IMR-90 (cell line): ENCODE measurements at regions not wholly inside any gene's neighbourhood (a gene's known extent, or its start where the extent isn't known, plus 50 kb on each side); places are given as distances from the start of the nearest gene placed in this dataset.

Experiments
- ATAC-seq: fragments of 200-7000 bp; cut with Tn5 transposase; 2 replicates; pipeline ENCODE4 v1.9.1; 2020; ENCODE audit warnings: low read depth, mild to moderate bottlenecking, moderate library complexity
- BruUV-seq: library from RNA; stranded (reverse); fragments of 400-500 nt; replicated peaks from 2 replicates; lab custom pipeline; 2021; lab: Mats Ljungman, UMichigan
- CTCF ChIA-PET: fragments of 300-600 bp; formaldehyde crosslinking; extraction: SDS; loops from one replicate; lab custom pipeline; 2021; ENCODE audit warnings: antibody characterized with exemption; lab: Yijun Ruan, JAX
- POLR2A ChIA-PET: fragments of 300-600 bp; sonication (Branson Sonifier 250); formaldehyde crosslinking; loops from one replicate; lab custom pipeline; 2022; ENCODE audit warnings: antibody characterized with exemption; ENCODE audit not compliant: unreplicated experiment; lab: Charles Lee
- DNase-seq: peaks from one replicate; pipeline ENCODE4 v3.0.0; 2013
- H2AFZ ChIP-seq: replicated peaks from 2 replicates; pipeline ENCODE3; 2013; ENCODE audit warnings: low read length, mild to moderate bottlenecking; ENCODE audit not compliant: poor library complexity
- H2AK5ac ChIP-seq: 2 replicates; pipeline ENCODE4 v1.6.1; 2013; ENCODE audit warnings: low read depth, low read length, inconsistent platforms
- H2AK9ac ChIP-seq: replicated peaks from 2 replicates; pipeline ENCODE3; 2013; ENCODE audit warnings: mild to moderate bottlenecking, low read depth, low read length, moderate library complexity; ENCODE audit not compliant: poor library complexity
- H2BK120ac ChIP-seq: 2 replicates; pipeline ENCODE4 v1.6.1; 2013; ENCODE audit warnings: low read depth, low read length, inconsistent platforms
- H2BK15ac ChIP-seq: 3 replicates; pipeline ENCODE4 v1.6.1; 2013; ENCODE audit warnings: low read depth, low read length, inconsistent platforms
- H2BK20ac ChIP-seq: 2 replicates; pipeline ENCODE4 v1.6.1; 2013; ENCODE audit warnings: low read depth, mild to moderate bottlenecking, inconsistent platforms, low read length, moderate library complexity
- H2BK5ac ChIP-seq: 2 replicates; pipeline ENCODE4 v1.6.1; 2013; ENCODE audit warnings: mild to moderate bottlenecking, low read depth, low read length, inconsistent platforms; ENCODE audit not compliant: poor library complexity, severe bottlenecking
- H3K14ac ChIP-seq: replicated peaks from 2 replicates; pipeline ENCODE4 v1.6.1; 2013; ENCODE audit warnings: low read depth, low read length, inconsistent platforms
- H3K18ac ChIP-seq: 2 replicates; pipeline ENCODE4 v1.6.1; 2013; ENCODE audit warnings: low read depth, low read length, control low read depth
- H3K23ac ChIP-seq: 2 replicates; pipeline ENCODE4 v1.6.1; 2013; ENCODE audit warnings: low read depth, low read length, inconsistent platforms
- H3K27ac ChIP-seq: 2 replicates; pipeline ENCODE4 v1.5.1; 2013; ENCODE audit warnings: mild to moderate bottlenecking, control low read depth, low read length; ENCODE audit not compliant: insufficient read depth
- H3K27me3 ChIP-seq: 2 replicates; pipeline ENCODE4 v1.6.1; 2013; ENCODE audit warnings: low read length; ENCODE audit not compliant: control insufficient read depth, insufficient read depth
- H3K36me3 ChIP-seq: 2 replicates; pipeline ENCODE4 v1.6.1; 2013; ENCODE audit warnings: low read length, mixed read lengths; ENCODE audit not compliant: control insufficient read depth, insufficient read depth
- H3K4ac ChIP-seq: 2 replicates; pipeline ENCODE4 v1.6.1; 2013; ENCODE audit warnings: low read depth, low read length, inconsistent platforms
- H3K4me1 ChIP-seq: 2 replicates; pipeline ENCODE4 v1.6.1; 2013; ENCODE audit warnings: low read length, mixed read lengths; ENCODE audit not compliant: control insufficient read depth, insufficient read depth
- H3K4me2 ChIP-seq: 2 replicates; pipeline ENCODE4 v1.6.1; 2013; ENCODE audit warnings: low read depth, mild to moderate bottlenecking, control low read depth, low read length, moderate library complexity
- H3K4me3 ChIP-seq: 2 replicates; pipeline ENCODE4 v1.5.1; 2013; ENCODE audit warnings: low read depth, mild to moderate bottlenecking, control low read depth, low read length, moderate library complexity; ENCODE audit not compliant: insufficient read depth
- H3K56ac ChIP-seq: 2 replicates; pipeline ENCODE4 v1.6.1; 2013; ENCODE audit warnings: low read length, inconsistent platforms; ENCODE audit not compliant: insufficient read depth; ENCODE audit errors: extremely low read depth
- H3K79me1 ChIP-seq, 2 experiments: 2 replicates each; pipeline ENCODE4 v1.6.1; 2013; ENCODE audit warnings: low read length in 2 of 2, inconsistent platforms in 1 of 2, low read depth in 1 of 2
- H3K9ac ChIP-seq: 2 replicates; pipeline ENCODE4 v1.6.1; 2013; ENCODE audit warnings: low read depth, low read length, control low read depth
- H3K9me1 ChIP-seq: 2 replicates; pipeline ENCODE4 v1.6.1; 2013; ENCODE audit warnings: low read length, inconsistent platforms; ENCODE audit not compliant: insufficient read depth
- H3K9me3 ChIP-seq: 2 replicates; pipeline ENCODE4 v1.6.1; 2013; ENCODE audit warnings: low read length; ENCODE audit not compliant: control insufficient read depth, insufficient read depth
- H4K20me1 ChIP-seq: 2 replicates; pipeline ENCODE4 v1.6.1; 2013; ENCODE audit warnings: low read length, inconsistent platforms; ENCODE audit not compliant: insufficient read depth
- H4K5ac ChIP-seq: 2 replicates; pipeline ENCODE4 v1.6.1; 2013; ENCODE audit warnings: mild to moderate bottlenecking, low read depth, low read length, control low read depth
- H4K8ac ChIP-seq, 2 experiments: 2 replicates each; pipeline ENCODE4 v1.6.1; 2013; ENCODE audit warnings: low read depth in 2 of 2, low read length in 2 of 2, control low read depth in 1 of 2, inconsistent platforms in 1 of 2
- H4K91ac ChIP-seq: 2 replicates; pipeline ENCODE4 v1.6.1; 2013; ENCODE audit warnings: low read depth, low read length, inconsistent platforms; ENCODE audit not compliant: insufficient read depth
- CHD1 ChIP-seq: IDR thresholded peaks from 2 replicates; pipeline ENCODE4 v1.6.1; 2012; ENCODE audit warnings: low read depth, low read length, improper control_type of control experiment
- MAFK ChIP-seq: IDR thresholded peaks from 2 replicates; pipeline ENCODE4 v1.6.1; 2012; ENCODE audit warnings: low read depth, low read length, improper control_type of control experiment
- POLR2A ChIP-seq: IDR thresholded peaks from 2 replicates; pipeline ENCODE4 v1.6.1; 2012; ENCODE audit warnings: mild to moderate bottlenecking, low read depth, low read length
- WGBS, 2 experiments: methylation state at CpG; one replicate each; pipeline versions ENCODE4 v1.1.5 to v1.1.7; 2013; ENCODE audit warnings: missing lambda C conversion rate in 2 of 2; ENCODE audit not compliant: insufficient read length in 1 of 2; ENCODE audit errors: extremely low coverage in 2 of 2; 5-methylcytosine and 5-hydroxymethylcytosine counted together
- dilution Hi-C: fragments of 300-500 bp; cut with HindIII; formaldehyde crosslinking; loops from one replicate; pipeline ENCODE4 v1.14.3; 2018; ENCODE audit warnings: low sequenced_read_pairs; ENCODE audit not compliant: unreplicated experiment
- in situ Hi-C: fragments of 300-500 bp; cut with MboI; formaldehyde crosslinking; loops from 3 replicates; pipeline ENCODE4 v1.14.3; 2019; ENCODE audit warnings: low sequenced_read_pairs, inconsistent platforms, mixed read lengths
- intact Hi-C: fragments of 100-400 bp; cut with micrococcal nuclease; formaldehyde crosslinking; loops from 2 replicates; pipeline ENCODE4 v1.10.0; 2022
- TF ChIP-seq, protein P1 (sequence below): fragments of 150-350 bp; IDR thresholded peaks from 2 replicates; pipeline ENCODE4 v1.6.1; 2016; ENCODE audit warnings: low read depth, mild to moderate bottlenecking, low read length, moderate library complexity, borderline replicate concordance

DNA sequence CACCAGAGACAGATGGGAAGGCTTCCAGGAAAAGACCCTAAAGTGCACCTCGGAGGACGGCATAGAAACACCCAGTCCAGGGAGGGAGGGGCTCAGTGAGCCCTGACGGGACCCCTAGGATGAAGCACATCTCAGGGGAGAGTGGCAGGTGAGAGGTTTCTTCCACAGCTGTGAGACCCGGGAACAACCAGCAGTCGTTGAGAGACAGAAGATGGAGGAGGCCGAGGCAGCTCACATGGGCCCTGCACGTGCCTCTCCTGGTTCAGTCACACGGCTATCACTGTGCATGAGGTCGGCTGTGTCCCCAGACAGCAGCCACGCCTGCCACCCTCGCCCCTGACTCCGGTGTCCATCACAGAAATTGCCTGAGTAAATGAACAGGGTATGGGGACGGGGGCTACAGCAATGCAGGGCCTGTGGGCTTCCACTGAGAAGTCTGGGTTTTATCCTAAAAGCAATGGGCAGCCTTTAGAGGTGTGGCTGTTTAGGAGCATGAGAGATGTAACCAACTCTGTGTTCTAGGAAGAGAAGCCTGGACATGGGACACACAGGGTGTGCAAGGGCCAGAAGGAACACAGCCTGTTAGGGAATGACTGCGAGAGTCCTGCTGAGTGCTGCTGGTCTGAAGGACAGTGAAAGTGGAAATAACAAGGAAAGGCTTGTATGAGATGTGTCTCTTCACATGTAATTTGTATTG lies 102.0 kb downstream of the TMEM18 start:
- in situ Hi-C loops: no loop called here
- no peak overlapping the region for H3K18ac ChIP-seq
- DNase-seq (no peak), ATAC-seq (no peak)
- ChIA-PET CTCF (no interaction called here), POLR2A (no interaction called here)
- no peak overlapping the region for H3K27ac ChIP-seq
- no peak overlapping the region for H4K5ac ChIP-seq
- WGBS, 2 experiments: 36% methylated on average over 6 of the region's 14 CpGs; no CpG with 5 or more reads in 1 of the 2 experiments
- H2AFZ ChIP-seq: no peak overlapping the region
- no peak overlapping the region for H2AK5ac ChIP-seq
- no peak overlapping the region for H2AK9ac ChIP-seq
- H3K56ac ChIP-seq: no peak overlapping the region
- no peak overlapping the region for H3K9ac ChIP-seq
- intact Hi-C loops: no loop called here
- H3K36me3 ChIP-seq: no peaks in the 10 kb centered on the region
- BruUV-seq: no TSS peak
- H2BK5ac ChIP-seq: no peak overlapping the region
- H4K20me1 ChIP-seq: no peaks in the 10 kb centered on the region
- H3K27me3 ChIP-seq: no peaks in the 10 kb centered on the region
- H4K91ac ChIP-seq: no peak overlapping the region
- peaks cover 32% of the 10 kb centered on the region for H3K9me3 ChIP-seq
- H4K8ac ChIP-seq: no peak overlapping the region
- TF ChIP-seq MAFK (no peak), CHD1 (no peak), POLR2A (no peak)
- TF ChIP-seq, protein P1, sequence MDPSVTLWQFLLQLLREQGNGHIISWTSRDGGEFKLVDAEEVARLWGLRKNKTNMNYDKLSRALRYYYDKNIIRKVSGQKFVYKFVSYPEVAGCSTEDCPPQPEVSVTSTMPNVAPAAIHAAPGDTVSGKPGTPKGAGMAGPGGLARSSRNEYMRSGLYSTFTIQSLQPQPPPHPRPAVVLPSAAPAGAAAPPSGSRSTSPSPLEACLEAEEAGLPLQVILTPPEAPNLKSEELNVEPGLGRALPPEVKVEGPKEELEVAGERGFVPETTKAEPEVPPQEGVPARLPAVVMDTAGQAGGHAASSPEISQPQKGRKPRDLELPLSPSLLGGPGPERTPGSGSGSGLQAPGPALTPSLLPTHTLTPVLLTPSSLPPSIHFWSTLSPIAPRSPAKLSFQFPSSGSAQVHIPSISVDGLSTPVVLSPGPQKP: no peak
- no peak overlapping the region for H2BK20ac ChIP-seq
- dilution Hi-C loops: no loop called here
- no peak overlapping the region for H2BK15ac ChIP-seq
- H3K4me3 ChIP-seq: no peak overlapping the region
- H3K9me1 ChIP-seq: no peaks in the 10 kb centered on the region
- H3K14ac ChIP-seq: no peak overlapping the region
- no peak overlapping the region for H3K23ac ChIP-seq
- H3K4ac ChIP-seq: no peak overlapping the region
- H3K79me1 ChIP-seq: no peaks in the 10 kb centered on the region
- H3K4me1 ChIP-seq: no peaks in the 10 kb centered on the region
- H2BK120ac ChIP-seq: no peak overlapping the region
- H3K4me2 ChIP-seq: no peak overlapping the region
